ENCODE measurements at regions not wholly inside any gene's neighbourhood (a gene's known extent, or its start where the extent isn't known, plus 50 kb on each side); places are given as distances from the start of the nearest gene placed in this dataset.

- Histone ChIP-seq H3K9me3 (ENCODE audit: low read length) (no peaks in the 10 kb centered on the region), H3K79me2 (replicated peaks; ENCODE audit: insufficient read depth, low read length) (no peaks in the 10 kb centered on the region), H3K9me2 (ENCODE audit: insufficient read depth, low read length) (no peaks in the 10 kb centered on the region), H4K20me1 (ENCODE audit: insufficient read depth) (no peaks in the 10 kb centered on the region), H3K27ac (ENCODE audit: low read length) (no peak overlapping the region), H2AFZ (ENCODE audit: low read depth, low read length) (no peak overlapping the region), H3K36me3 (ENCODE audit: insufficient read depth, low read length) (no peaks in the 10 kb centered on the region), H3K9ac (ENCODE audit: low read length) (no peak overlapping the region), H3K4me2 (ENCODE audit: low read length) (no peak overlapping the region), H3F3A (ENCODE audit: insufficient read depth, low read length, poor library complexity, severe bottlenecking) (no peaks in the 10 kb centered on the region), H3K27me3 (ENCODE audit: insufficient read depth, low read depth, low read length) (no peaks in the 10 kb centered on the region), H3K4me3 (ENCODE audit: low read length) (no peak overlapping the region)
- TF ChIP-seq EZH2 (IDR thresholded peaks at IDR 0.05; ENCODE audit: borderline replicate concordance, insufficient read depth, low read length, poor library complexity, severe bottlenecking) = no peak
- no peak for TF ChIP-seq CTCF (IDR thresholded peaks at IDR 0.05; ENCODE audit: poor library complexity, severe bottlenecking)
- no peak for TF ChIP-seq SMC3 (conservative IDR thresholded peaks at IDR 0.05; ENCODE audit: poor library complexity)
- no peak for TF ChIP-seq RAD21 (conservative IDR thresholded peaks at IDR 0.05)
- TF ChIP-seq MXI1 (conservative IDR thresholded peaks at IDR 0.05; ENCODE audit: poor library complexity, severe bottlenecking) = no peak
- TF ChIP-seq POLR2AphosphoS5 (IDR thresholded peaks at IDR 0.05) = no peak
- no peak for TF ChIP-seq REST (IDR thresholded peaks at IDR 0.05; ENCODE audit: borderline replicate concordance)
- TF ChIP-seq EP300 (conservative IDR thresholded peaks at IDR 0.05; ENCODE audit: poor library complexity, severe bottlenecking) = no peak
- TF ChIP-seq TAF1 (IDR thresholded peaks at IDR 0.05; ENCODE audit: low read depth) = no peak
Measured at GRCh38 chr12:115879354-115879753, 398.1 kb downstream of the MED13L start.

- no peak for TF ChIP-seq CTCF (IDR thresholded peaks at IDR 0.05; ENCODE audit: poor library complexity, severe bottlenecking)
- TF ChIP-seq POLR2AphosphoS5 (IDR thresholded peaks at IDR 0.05) = no peak
- TF ChIP-seq REST (IDR thresholded peaks at IDR 0.05; ENCODE audit: borderline replicate concordance) = no peak
- TF ChIP-seq EP300 (conservative IDR thresholded peaks at IDR 0.05; ENCODE audit: poor library complexity, severe bottlenecking) = no peak
- TF ChIP-seq TAF1 (IDR thresholded peaks at IDR 0.05; ENCODE audit: low read depth) = no peak
- no peak for TF ChIP-seq SMC3 (conservative IDR thresholded peaks at IDR 0.05; ENCODE audit: poor library complexity)
- TF ChIP-seq MXI1 (conservative IDR thresholded peaks at IDR 0.05; ENCODE audit: poor library complexity, severe bottlenecking) = no peak
- TF ChIP-seq EZH2 (IDR thresholded peaks at IDR 0.05; ENCODE audit: borderline replicate concordance, insufficient read depth, low read length, poor library complexity, severe bottlenecking) = no peak
- no peak for TF ChIP-seq RAD21 (conservative IDR thresholded peaks at IDR 0.05)
- no peak overlapping the region for H3K27ac ChIP-seq (ENCODE audit: low read length)
- no peak overlapping the region for H3K4me2 ChIP-seq (ENCODE audit: low read length)
- H3K79me2 ChIP-seq (replicated peaks; ENCODE audit: insufficient read depth, low read length) = no peaks in the 10 kb centered on the region
- no peaks in the 10 kb centered on the region for H3K36me3 ChIP-seq (ENCODE audit: insufficient read depth, low read length)
- H3K9ac ChIP-seq (ENCODE audit: low read length) = no peak overlapping the region
- H3K4me3 ChIP-seq (ENCODE audit: low read length) = no peak overlapping the region
- H4K20me1 ChIP-seq (ENCODE audit: insufficient read depth) = no peaks in the 10 kb centered on the region
- H3K9me2 ChIP-seq (ENCODE audit: insufficient read depth, low read length) = no peaks in the 10 kb centered on the region
- H3F3A ChIP-seq (ENCODE audit: insufficient read depth, low read length, poor library complexity, severe bottlenecking) = no peaks in the 10 kb centered on the region
- no peaks in the 10 kb centered on the region for H3K27me3 ChIP-seq (ENCODE audit: insufficient read depth, low read depth, low read length)
- H3K9me3 ChIP-seq (ENCODE audit: low read length) = no peaks in the 10 kb centered on the region
- H2AFZ ChIP-seq (ENCODE audit: low read depth, low read length) = no peak overlapping the region
Measured at GRCh38 chr12:115873451-115874082, 403.9 kb downstream of the MED13L start.
